Lower lobe of right lung (tissue), 2 donors: ENCODE measurements at regions not wholly inside any gene's neighbourhood (a gene's known extent, or its start where the extent isn't known, plus 50 kb on each side); places are given as distances from the start of the nearest gene placed in this dataset.

Experiments
- ATAC-seq, 2 donors: fragments of 200-7000 bp; cut with Tn5 transposase; one replicate each; pipeline ENCODE4 v1.9.1; 2020 to 2022; ENCODE audit warnings: mild to moderate bottlenecking in 2 of 2, moderate library complexity in 2 of 2
- DNase-seq: peaks from one replicate; pipeline ENCODE4 v3.0.0-alpha.2; 2020
- H3K27ac ChIP-seq: fragments of 200-600 bp; one replicate; pipeline ENCODE4 v1.8.0; 2022
- H3K27me3 ChIP-seq: fragments of 200-600 bp; one replicate; pipeline ENCODE4 v1.8.0; 2022; ENCODE audit warnings: low read depth
- H3K36me3 ChIP-seq: fragments of 200-600 bp; one replicate; pipeline ENCODE4 v1.8.0; 2022; ENCODE audit warnings: mild to moderate bottlenecking
- H3K4me1 ChIP-seq: fragments of 200-600 bp; one replicate; pipeline ENCODE4 v1.8.0; 2022
- H3K4me3 ChIP-seq: fragments of 200-600 bp; one replicate; pipeline ENCODE4 v1.8.0; 2022; ENCODE audit warnings: mild to moderate bottlenecking
- H3K9me3 ChIP-seq: fragments of 200-600 bp; one replicate; pipeline ENCODE4 v1.8.0; 2022
- CTCF ChIP-seq: fragments of 200-600 bp; IDR thresholded peaks from one replicate; pipeline ENCODE4 v1.8.0; 2022; ENCODE audit warnings: antibody characterized with exemption, mild to moderate bottlenecking
- intact Hi-C: fragments of 100-400 bp; cut with DNase I; formaldehyde crosslinking; loops from one replicate; pipeline ENCODE4 v1.11.0; 2022
- donor health status: DM: no; HTN: yes; CAD: no; lungs with severe emphysema.

- TF ChIP-seq CTCF: no peak
- ATAC-seq (no peak), DNase-seq (no peak)
- Histone ChIP-seq H3K4me3 (no peak overlapping the region), H3K27me3 (no peaks in the 10 kb centered on the region), H3K36me3 (no peaks in the 10 kb centered on the region), H3K9me3 (no peaks in the 10 kb centered on the region), H3K4me1 (no peaks in the 10 kb centered on the region), H3K27ac (no peak overlapping the region)
- intact Hi-C loops: no loop called here
Measured at GRCh38 chr4:147327322-147327721, 153.6 kb upstream of the EDNRA start.

- ATAC-seq (no peak), DNase-seq (no peak)
- Histone ChIP-seq H3K9me3 (no peaks in the 10 kb centered on the region), H3K27me3 (no peaks in the 10 kb centered on the region), H3K4me1 (no peaks in the 10 kb centered on the region), H3K27ac (no peak overlapping the region), H3K36me3 (no peaks in the 10 kb centered on the region), H3K4me3 (no peak overlapping the region)
- no peak for TF ChIP-seq CTCF
- intact Hi-C loops: no loop called here
Measured at GRCh38 chr4:147328189-147328588, 152.7 kb upstream of the EDNRA start.

GRCh38 chr4:147328756-147329446, 152.0 kb upstream of the EDNRA start:
- ATAC-seq: no peak

GRCh38 chr4:147332091-147332490, 148.8 kb upstream of the EDNRA start:
- no peak for ATAC-seq
- intact Hi-C loops: no loop called here
- Histone ChIP-seq H3K4me1 (no peaks in the 10 kb centered on the region), H3K4me3 (no peak overlapping the region), H3K27me3 (no peaks in the 10 kb centered on the region), H3K9me3 (no peaks in the 10 kb centered on the region), H3K27ac (no peak overlapping the region), H3K36me3 (no peaks in the 10 kb centered on the region)
- DNase-seq: no peak
- TF ChIP-seq CTCF: no peak

More at GRCh38 chr4:147328756-147329446, 152.0 kb upstream of the EDNRA start:
- no peak for TF ChIP-seq CTCF
- Histone ChIP-seq H3K27ac (no peak overlapping the region), H3K9me3 (no peaks in the 10 kb centered on the region), H3K4me1 (no peaks in the 10 kb centered on the region), H3K27me3 (no peaks in the 10 kb centered on the region), H3K4me3 (no peak overlapping the region), H3K36me3 (no peaks in the 10 kb centered on the region)
- DNase-seq: no peak
- intact Hi-C loops: no loop called here

- H3K4me3 ChIP-seq: no peak overlapping the region
- no peak for TF ChIP-seq CTCF
- no peaks in the 10 kb centered on the region for H3K9me3 ChIP-seq
- no peaks in the 10 kb centered on the region for H3K27me3 ChIP-seq
- no peak for DNase-seq
- no peak overlapping the region for H3K27ac ChIP-seq
- no peak for ATAC-seq
- no peaks in the 10 kb centered on the region for H3K36me3 ChIP-seq
- intact Hi-C loops: no loop called here
- no peaks in the 10 kb centered on the region for H3K4me1 ChIP-seq
Measured at GRCh38 chr4:147334478-147334877, 146.4 kb upstream of the EDNRA start.
